GM19463 (cell line): ENCODE measurements at regions not wholly inside any gene's neighbourhood (a gene's known extent, or its start where the extent isn't known, plus 50 kb on each side); places are given as distances from the start of the nearest gene placed in this dataset.

Source experiments
- ATAC-seq: cut with Tn5 transposase; IDR thresholded peaks from one replicate; pipeline ENCODE4 v1.9.1; 2021; ENCODE audit warnings: mild to moderate bottlenecking, moderate library complexity; ENCODE audit not compliant: unreplicated experiment

DNA sequence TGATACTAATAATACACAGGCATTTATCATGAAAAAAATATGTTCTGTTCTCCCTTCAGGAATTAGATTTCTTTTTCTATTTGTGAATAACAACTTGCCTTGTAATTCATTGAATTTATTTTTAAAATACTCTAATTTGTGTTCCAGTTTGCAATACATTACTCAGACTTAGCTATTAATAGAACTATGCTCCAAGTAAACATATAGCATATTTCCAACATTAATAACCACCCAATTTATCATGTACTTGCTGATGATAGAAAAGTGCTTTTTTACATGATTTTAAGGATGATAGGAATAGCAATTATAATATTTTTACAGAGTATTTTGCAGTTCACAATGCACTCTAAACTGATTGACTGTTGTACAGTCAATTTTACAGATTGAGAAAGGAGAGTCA, 338.8 kb upstream of the SEMA3D start:
- ATAC-seq = no peak

DNA sequence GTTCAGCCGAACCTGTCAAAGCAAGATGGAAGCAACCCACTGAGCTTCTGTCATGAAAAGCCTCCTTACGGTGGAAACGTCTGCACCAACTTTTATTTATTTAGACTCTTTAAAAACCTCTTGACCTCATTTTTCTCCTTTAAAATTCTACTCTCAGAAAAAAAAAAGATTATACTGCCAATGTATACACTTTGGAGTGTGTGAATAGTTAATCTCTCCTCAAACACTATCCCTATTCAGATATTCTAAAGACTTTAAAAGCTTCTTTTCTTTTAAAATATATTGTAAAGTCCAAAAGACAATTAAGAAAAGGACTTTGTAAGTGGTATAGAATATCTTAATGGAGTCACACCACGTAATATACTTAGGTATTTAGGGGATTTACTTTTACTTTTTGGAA, 335.2 kb upstream of the SEMA3D start:
- no peak for ATAC-seq

DNA sequence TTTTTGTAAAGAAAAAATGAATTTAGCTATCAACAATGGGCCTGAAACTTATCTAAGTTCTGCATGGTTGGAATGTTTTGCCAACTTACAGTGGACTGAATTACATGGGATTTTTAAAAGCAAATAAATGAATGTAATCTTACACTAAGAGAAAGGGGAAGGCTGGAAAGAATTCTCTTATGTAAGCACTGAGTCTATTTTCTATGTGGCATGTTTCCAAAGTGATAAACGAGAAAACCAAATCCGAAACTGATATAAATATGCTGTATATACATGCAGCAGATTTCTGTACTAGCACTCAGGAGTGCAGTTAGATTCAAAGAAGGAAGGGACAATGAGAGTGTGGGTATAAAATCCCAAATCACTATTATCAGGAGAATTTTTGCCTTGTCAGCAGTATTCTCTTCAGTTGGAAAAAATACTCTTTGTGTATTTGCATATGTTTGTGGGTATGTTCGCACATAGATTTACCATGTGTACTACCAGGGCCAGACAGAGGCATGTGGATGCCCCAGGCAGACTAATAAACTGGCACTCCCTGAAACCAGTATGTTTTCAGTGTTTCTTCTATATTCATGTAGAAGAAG, 334.3 kb upstream of the SEMA3D start:
- ATAC-seq = no peak

DNA sequence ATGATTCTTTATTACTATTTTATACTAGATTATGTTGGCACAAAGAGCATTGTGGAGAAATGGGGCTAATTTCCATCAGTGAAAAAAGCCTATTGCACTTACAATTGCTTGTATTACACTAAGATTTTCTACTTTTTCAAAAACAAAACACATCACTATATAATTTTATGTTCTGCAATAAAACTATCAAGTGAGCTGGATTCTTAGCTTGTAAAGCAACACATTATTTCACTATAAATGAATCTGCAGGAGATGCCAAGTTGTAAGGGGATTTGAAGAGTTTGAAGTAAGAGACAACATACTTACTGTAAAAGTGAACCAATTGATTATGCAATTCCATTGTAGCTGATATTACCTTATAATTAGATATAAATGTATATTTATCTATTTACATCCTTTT, 333.3 kb upstream of the SEMA3D start:
- ATAC-seq = no peak

DNA sequence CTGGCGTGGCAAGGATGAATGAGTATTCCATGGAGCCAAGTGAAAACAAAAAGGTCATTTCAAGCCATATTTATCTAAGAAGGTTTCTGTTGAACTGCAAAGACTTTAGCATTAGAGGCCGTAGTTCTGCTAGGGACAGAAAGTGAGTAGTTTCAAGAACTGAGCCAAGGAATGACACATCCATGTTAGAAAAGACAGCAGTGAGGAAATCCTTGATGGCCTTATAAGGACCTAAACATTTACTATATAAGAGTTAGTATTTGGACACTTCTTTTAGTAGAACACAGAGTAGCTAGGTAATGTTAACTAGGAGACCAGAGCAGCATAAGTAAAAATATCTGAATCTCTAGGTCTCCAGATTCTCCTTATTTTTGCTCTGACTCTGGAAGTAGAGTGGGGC, 329.8 kb upstream of the SEMA3D start:
- no peak for ATAC-seq

DNA sequence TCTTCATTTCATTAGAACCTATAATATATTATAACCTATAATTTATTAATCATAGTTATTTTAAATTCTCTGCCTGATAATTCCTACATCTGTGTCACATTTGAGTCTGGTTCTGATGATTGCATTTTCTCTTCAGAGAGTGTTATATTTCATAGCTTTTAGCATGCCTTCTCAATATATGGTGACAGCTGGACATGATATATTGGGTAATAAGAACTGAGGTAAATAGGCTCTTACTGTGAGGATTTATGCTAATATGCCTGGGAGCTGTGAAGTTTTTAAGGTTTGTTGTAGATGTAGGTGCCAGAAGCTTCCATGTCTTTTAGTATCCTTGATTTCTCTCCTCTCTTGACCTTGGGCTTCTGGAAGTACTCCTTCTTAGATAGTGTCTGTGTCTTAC, 325.9 kb upstream of the SEMA3D start:
- no peak for ATAC-seq

DNA sequence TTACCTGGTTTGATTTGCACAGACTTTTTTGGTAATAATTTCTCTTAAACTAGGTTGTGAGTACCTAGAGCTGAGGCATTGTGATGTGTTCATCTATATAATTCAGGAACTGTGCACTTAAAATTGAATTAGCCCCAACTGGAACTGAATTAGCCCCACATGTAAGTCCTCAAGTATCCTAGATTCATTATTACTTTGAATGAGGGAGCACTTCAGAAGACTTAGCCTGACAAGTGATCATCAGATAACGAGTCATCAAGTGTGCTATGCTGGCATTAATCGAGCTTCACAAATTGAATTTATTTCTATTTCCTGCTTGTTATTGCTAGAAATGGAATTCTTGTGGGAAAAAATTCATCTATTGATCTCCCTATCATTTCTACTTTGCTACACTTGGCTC, 323.4 kb upstream of the SEMA3D start:
- ATAC-seq = no peak

DNA sequence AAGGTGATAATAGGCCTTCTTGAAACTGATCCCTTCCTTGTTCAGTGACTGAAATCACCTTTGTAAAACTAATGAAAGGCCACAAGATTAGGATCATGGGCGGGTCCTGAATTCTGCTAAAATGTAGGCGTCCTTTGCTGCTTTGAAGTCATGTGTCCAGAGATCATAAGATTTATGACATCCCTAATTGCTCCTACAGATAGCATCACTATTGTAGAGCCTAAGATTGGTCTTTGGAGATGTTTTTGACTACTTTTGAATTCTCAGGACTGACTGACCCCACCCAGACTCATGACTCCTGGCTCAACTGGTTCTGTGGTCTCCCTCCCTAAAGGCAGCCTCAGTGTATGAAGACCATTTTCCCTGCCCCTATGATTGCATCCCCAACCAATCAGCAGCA, 322.6 kb upstream of the SEMA3D start:
- ATAC-seq = no peak

DNA sequence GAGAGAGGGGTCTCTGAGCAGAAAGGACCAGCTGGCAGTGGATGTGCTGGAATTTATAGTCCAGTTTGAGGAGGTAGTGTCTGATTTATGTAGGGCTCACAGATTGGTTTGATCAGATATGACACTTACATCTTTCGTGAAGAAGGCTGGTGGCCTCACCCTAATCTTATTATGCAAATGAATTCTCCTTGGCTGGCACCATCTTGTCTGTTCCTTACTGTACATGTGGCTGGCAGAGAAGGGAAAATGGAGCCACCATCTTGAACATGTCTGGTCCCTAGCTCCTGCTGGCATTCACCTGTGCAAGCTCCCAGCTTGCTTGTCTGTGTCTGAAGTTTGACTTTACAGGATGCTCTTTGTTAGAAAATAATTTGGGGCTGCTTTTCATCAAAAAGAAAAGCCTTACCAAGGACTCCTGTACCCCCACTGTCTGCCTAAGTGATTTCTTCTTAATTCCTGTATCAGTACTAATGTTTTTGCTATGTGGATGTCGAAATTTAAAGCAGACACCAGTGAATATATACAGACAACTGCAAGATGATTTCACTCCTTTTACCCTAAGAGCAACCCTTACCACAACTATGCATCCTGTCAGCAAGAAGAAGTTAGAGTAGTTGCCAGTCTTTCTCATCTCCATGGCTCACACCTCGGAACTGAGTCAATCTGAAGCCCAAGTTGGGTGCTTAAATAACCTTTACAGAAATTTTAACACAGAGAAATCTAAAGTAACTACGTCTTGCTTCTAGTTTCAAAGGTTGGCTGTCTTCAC, 322.0 kb upstream of the SEMA3D start:
- no peak for ATAC-seq

DNA sequence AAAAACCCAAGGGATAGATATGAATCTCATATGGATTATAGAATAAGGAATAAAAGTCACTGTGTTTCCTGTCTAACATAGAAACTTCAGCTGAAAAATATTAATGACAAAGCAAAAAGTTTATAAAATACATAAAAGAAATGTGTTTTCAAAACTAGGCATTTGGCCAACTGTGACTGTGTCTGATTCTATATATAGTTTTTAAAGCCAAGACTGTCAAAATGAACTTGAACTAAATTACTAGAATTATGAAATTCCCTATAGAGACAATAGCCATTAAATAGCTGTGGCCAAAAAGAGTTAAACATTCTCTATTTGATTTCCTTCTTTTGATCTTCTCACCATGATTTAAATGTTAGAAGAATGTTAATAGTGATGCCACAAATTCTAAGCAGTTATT, 311.2 kb upstream of the SEMA3D start:
- ATAC-seq = no peak

DNA sequence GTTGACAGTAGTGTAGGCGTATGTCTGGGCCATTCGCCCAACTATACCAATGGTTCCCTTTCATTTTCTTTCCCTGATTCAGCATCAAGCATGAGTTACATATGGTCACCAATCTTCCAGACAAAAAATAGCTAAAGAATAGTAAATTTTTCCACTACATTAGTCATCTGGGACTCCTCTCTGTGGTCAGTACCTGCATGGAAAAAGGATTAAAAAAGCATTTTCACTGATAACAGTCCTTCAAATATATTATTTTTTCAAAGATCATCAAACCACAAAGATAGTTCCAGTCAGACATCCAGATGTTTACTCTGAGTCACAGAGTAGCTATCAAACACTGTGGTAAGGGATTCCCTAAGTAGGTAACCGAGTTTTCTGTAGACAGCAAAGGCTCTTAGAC, 302.6 kb upstream of the SEMA3D start:
- ATAC-seq = no peak

DNA sequence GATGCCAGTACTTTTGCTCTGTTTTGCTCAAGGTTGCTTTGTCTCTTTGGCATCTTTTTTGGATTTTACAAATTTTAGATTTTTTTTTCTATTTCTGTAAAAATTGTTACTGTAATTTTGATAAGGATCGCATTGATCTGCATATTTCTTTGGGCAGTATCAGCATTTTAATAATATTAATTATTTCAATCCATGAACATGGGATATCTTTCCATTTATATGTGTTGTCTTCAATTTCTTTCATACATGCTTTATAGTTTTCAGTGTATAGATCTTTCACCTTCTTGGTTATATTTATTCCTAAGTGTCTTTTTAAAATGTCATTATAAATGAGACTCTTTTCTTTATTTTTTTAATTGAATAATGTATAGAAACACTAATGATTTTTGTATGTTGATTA, 301.6 kb upstream of the SEMA3D start:
- ATAC-seq = no peak

DNA sequence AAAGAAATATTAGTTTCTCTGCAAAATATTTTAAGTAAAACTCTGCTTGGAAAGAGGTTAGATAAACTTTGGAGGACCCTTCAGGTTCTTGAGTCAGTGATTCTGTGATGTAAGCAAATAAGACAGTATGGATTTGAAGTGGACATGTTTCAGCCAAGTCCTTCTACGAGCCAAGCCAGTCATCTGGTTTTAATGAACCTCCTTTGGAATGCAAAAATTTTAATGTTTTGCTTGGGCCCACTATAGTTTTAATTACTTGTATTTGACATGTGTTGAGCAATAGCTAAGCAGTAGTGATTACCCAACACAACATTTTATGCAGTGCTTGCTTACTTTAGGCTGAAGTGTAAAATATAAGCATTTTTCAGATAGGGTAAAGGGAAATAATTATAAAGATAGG, 296.3 kb upstream of the SEMA3D start:
- ATAC-seq = no peak

DNA sequence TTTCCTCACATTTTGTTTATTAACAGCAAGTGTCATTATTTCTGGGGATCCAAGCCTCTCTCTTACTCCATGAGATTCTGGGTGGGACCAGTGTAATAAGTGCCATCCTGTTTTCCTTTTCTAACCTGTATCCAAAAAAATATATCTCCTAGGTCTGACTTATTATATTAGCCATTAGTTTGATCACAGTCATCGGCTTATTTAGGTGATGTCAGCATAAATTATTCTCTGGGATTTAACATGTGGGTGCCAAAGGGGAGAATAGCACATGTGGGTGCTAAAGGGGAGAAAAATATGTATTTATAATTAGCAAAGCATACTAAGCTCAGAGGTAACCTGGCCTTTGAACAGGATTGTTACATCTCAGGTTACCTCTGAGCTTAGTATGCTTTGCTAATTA, 293.8 kb upstream of the SEMA3D start:
- ATAC-seq = no peak

DNA sequence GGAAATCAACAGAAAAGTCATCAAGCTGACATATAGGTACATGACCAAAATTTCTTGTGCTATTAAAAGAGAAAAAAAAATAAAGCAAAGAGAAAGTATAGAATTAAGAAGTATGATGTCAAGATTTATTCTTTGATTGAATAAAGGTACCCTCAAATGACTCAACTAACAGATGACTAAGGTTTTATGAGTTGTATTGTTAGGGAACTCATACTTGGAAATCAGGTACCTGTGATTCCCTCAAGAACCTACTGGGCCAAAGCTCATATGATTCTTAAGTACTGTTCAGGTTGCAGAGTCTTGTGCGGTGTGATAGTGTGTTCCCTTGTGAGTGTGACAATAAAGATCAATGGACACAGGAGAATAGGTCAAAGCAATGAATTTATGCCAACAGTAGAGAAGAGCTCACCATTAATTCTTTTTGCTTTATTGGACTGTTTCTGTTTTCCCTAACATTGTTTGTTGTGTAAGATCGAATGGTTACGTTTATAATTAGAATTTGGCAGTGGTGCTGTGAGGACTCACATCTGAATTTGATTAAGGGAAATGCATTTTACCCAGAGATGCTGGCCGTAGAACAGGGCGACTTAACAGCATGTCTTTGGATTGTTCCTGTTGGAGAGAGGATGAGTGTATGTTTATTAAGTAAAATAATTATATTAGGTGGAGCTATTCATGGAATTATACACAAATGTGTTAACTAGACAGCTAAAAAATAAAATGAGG, 293.2 kb upstream of the SEMA3D start:
- ATAC-seq = no peak

DNA sequence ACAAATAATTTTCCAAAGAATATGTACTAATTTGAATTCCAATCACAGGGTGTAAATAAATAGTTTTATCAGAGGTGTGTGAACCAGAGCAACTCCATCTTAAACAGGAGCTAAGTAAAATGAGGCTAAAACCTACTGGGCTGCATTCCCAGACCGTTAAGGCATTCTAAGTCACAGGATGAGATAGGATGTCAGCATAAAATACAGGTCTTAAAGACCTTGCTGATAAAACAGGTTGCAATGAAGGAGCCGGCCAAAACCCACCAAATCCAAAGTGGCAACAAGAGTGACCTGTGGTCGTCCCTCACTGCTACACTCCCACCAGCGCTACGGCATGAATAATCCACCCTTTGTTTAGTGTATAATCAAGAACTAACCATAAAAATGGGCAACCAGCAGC, 291.7 kb upstream of the SEMA3D start:
- no peak for ATAC-seq

DNA sequence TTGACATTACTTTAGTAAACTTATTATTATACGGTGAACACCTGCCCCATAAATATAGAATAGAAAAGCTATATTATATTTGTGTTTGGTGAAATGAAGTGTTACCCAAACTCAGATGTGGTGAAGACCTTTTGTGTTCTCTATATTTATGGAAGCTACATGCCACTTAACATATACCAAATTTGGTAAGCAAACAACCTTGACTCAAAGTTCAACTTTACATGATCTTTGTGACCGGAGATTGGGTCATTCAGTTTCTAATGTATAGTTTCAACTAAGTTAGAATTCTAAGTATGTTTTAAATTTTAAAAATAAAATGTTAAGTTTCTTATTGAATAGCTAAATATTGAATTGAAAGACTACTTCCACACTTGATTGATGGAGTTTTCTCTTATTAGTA, 288.6 kb upstream of the SEMA3D start:
- ATAC-seq = no peak

DNA sequence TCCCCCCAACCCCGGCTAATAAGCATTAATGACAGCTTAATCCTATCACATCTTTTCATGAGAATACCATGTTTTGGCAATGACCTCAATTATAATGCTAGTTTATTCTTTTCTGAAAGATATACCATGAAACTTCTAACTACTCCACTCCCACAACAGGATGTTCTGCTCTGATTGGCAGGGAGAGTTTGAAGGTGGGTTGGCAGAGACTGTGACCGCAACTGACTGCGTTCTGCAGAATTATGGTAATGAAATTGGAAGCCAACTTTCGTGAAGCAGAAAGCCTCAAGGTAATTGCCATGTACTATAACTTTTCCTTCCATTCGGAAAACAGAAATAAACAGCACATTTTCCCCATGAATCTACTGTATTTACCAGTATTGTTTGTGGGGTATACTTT, 288.2 kb upstream of the SEMA3D start:
- ATAC-seq = no peak

DNA sequence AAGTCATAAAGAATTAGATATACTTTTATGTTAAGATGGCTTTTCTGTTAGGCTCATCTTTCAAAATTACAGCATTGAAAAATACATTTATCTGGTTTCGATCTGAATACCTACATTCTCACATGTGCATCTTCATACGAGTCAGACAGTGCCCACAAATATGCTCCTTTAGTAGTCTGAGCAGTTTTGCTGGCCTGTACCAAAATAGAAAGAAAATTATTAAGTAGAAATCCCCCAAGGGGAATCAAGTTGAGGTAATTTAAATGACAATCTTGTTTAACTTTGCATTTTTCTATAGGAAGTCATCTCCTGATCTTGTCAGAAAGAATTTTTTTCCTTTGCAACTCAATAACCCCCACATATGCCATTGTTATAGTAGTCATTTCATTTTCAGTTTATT, 287.4 kb upstream of the SEMA3D start:
- peak; percentile 76 for ATAC-seq

DNA sequence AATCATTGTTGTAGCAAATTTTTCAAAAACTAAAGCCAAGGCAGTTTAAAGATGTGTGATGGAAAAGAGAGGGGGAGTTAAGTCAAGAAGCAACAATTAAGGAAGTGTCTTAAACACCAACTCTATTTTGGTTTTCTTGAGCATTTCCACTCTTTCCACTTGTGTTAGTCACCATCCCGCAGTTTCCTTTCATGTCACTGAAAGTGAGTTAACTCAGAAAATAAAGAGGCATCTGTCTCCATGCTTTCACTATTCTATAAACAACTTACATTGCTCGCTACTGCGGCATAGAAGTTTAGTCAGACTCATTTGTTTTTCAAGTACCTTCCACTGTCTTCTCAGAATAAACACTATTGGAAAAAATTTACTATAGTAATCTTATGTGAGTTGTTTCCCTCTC, 284.9 kb upstream of the SEMA3D start:
- peak; percentile 64 for ATAC-seq

DNA sequence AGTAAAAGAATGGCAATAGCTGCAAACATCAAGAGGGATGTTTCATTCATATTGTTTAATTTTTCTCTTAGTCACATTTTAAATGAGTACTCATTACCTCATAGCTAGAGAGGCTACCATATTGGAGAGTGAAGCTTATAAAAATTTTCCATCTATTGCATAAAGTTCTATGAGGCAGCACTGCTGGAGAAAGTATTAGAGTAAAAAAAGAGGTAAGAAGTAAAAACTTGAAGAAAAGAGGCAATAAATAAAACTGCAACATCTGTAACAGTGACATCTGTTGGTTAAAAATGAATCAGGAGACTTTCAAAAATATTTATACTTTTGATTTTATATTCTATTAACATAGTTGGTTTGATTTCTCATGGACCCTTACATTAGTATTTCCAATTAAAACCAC, 284.5 kb upstream of the SEMA3D start:
- no peak for ATAC-seq

DNA sequence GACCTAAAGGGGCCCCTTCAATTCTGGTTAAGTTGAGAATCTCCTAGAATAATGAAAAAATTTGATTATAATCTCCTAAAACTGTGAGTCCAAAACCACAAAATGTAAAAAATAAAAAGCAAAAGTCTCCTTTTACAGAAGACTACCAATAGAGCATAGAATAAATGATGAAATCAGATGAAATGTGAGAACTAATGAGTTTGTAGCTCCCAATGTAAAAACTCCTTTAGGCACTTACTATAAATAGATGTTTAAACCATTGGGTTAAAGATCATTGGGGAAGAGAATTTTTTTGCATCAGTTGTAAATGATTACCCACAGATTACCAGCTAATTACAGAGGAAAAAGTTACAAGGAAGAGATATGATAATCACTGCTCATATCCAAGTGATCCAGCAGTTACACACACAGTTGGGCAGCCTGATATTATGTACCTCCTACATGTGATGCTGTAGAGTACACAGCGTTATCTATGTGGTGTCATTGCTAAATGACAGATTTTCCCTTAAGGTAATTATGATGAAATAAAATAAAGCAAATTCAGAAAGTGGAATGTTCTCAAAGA, 282.7 kb upstream of the SEMA3D start:
- ATAC-seq = no peak
